PFSK-1 (cell line): ENCODE measurements at regions not wholly inside any gene's neighbourhood (a gene's known extent, or its start where the extent isn't known, plus 50 kb on each side); places are given as distances from the start of the nearest gene placed in this dataset.

Experiments used
- FOXP2 ChIP-seq: optimal IDR thresholded peaks from 2 replicates; pipeline ENCODE3; 2011; ENCODE audit warnings: borderline replicate concordance, control low read depth, inconsistent platforms; ENCODE audit not compliant: insufficient read depth; ENCODE audit errors: extremely low read length, extremely low read depth
- TF ChIP-seq, protein P1 (sequence below), 2 experiments: IDR thresholded peaks; 2 replicates each; pipeline versions ENCODE4 v1.6.1 to v1.8.0; 2011 to 2012; ENCODE audit warnings: low read depth in 2 of 2, low read length in 2 of 2, control low read depth in 1 of 2, inconsistent platforms in 1 of 2, mild to moderate bottlenecking in 1 of 2, moderate library complexity in 1 of 2; ENCODE audit not compliant: insufficient read depth in 1 of 2

- no peak for TF ChIP-seq FOXP2
- TF ChIP-seq, protein P1, sequence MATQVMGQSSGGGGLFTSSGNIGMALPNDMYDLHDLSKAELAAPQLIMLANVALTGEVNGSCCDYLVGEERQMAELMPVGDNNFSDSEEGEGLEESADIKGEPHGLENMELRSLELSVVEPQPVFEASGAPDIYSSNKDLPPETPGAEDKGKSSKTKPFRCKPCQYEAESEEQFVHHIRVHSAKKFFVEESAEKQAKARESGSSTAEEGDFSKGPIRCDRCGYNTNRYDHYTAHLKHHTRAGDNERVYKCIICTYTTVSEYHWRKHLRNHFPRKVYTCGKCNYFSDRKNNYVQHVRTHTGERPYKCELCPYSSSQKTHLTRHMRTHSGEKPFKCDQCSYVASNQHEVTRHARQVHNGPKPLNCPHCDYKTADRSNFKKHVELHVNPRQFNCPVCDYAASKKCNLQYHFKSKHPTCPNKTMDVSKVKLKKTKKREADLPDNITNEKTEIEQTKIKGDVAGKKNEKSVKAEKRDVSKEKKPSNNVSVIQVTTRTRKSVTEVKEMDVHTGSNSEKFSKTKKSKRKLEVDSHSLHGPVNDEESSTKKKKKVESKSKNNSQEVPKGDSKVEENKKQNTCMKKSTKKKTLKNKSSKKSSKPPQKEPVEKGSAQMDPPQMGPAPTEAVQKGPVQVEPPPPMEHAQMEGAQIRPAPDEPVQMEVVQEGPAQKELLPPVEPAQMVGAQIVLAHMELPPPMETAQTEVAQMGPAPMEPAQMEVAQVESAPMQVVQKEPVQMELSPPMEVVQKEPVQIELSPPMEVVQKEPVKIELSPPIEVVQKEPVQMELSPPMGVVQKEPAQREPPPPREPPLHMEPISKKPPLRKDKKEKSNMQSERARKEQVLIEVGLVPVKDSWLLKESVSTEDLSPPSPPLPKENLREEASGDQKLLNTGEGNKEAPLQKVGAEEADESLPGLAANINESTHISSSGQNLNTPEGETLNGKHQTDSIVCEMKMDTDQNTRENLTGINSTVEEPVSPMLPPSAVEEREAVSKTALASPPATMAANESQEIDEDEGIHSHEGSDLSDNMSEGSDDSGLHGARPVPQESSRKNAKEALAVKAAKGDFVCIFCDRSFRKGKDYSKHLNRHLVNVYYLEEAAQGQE (IDR thresholded peaks at IDR 0.05; ENCODE audit: insufficient read depth in 1 of 2, low read depth in 2 of 2, low read length in 2 of 2): no peak
These were observed 303.8 kb upstream of the LRRC7 start for GRCh38 chr1:69263921-69264391.
